DMS79 treated with DMSO at 0.1 percent for 48 hours (cell line): ENCODE measurements at regions not wholly inside any gene's neighbourhood (a gene's known extent, or its start where the extent isn't known, plus 50 kb on each side); places are given as distances from the start of the nearest gene placed in this dataset.

Source experiments
- DNase-seq: peaks from one replicate; lab custom pipeline; 2025; lab: John Stamatoyannopoulos, UW

- no peak for DNase-seq
These were observed 139.0 kb upstream of the ZFHX3 start for GRCh38 chr16:73186752-73187601.

GRCh38 chr16:73185737-73186136, 137.8 kb upstream of the ZFHX3 start:
- no peak for DNase-seq

GRCh38 chr16:73183611-73184092, 135.7 kb upstream of the ZFHX3 start:
- DNase-seq, result no peak

- DNase-seq, result no peak
These were observed 131.9 kb upstream of the ZFHX3 start for GRCh38 chr16:73179705-73180331.

- no peak for DNase-seq
These were observed 129.9 kb upstream of the ZFHX3 start for GRCh38 chr16:73177729-73178295.

- DNase-seq, result no peak
These were observed 128.7 kb upstream of the ZFHX3 start for GRCh38 chr16:73176577-73177013.

- no peak for DNase-seq
These were observed 125.2 kb upstream of the ZFHX3 start for GRCh38 chr16:73172973-73173709.

GRCh38 chr16:73172241-73172972, 124.5 kb upstream of the ZFHX3 start:
- DNase-seq, result peak; percentile 63

GRCh38 chr16:73171901-73172240, 123.9 kb upstream of the ZFHX3 start:
- peak; percentile 27 for DNase-seq

- no peak for DNase-seq
These were observed 123.5 kb upstream of the ZFHX3 start for GRCh38 chr16:73171380-73171779.

GRCh38 chr16:73170612-73171038, 122.7 kb upstream of the ZFHX3 start:
- peak; percentile 5 for DNase-seq

GRCh38 chr16:73166947-73167550, 119.1 kb upstream of the ZFHX3 start:
- no peak for DNase-seq

- no peak for DNase-seq
These were observed 118.5 kb upstream of the ZFHX3 start for GRCh38 chr16:73166441-73166851.

GRCh38 chr16:73163238-73163815, 115.4 kb upstream of the ZFHX3 start:
- no peak for DNase-seq

- no peak for DNase-seq
These were observed 114.0 kb upstream of the ZFHX3 start for GRCh38 chr16:73161977-73162376.

- no peak for DNase-seq
These were observed 111.4 kb upstream of the ZFHX3 start for GRCh38 chr16:73159296-73159695.

- no peak for DNase-seq
These were observed 109.9 kb upstream of the ZFHX3 start for GRCh38 chr16:73157861-73158260.

- DNase-seq, result no peak
These were observed 106.3 kb upstream of the ZFHX3 start for GRCh38 chr16:73154063-73154870.

- no peak for DNase-seq
These were observed 104.6 kb upstream of the ZFHX3 start for GRCh38 chr16:73152386-73153125.
